HG02852 (cell line): ENCODE measurements at regions not wholly inside any gene's neighbourhood (a gene's known extent, or its start where the extent isn't known, plus 50 kb on each side); places are given as distances from the start of the nearest gene placed in this dataset.
A peak's percentile ranks its signal among the peaks of the same experiment; 100 is the strongest.
"Not testable (repeated sequence)": the region's sequence is repeated elsewhere in the genome, so short reads cannot be mapped to it uniquely, and the experiment has no call there.

Experiments
- ATAC-seq: cut with Tn5 transposase; IDR thresholded peaks from one replicate; pipeline ENCODE4 v1.9.1; 2021; ENCODE audit warnings: mild to moderate bottlenecking, moderate library complexity; ENCODE audit not compliant: unreplicated experiment

GRCh38 chr2:208607694-208608093 lies 201.1 kb downstream of the PTH2R start:
- no peak for ATAC-seq

- no peak for ATAC-seq
Measured at GRCh38 chr2:208608122-208608835, 201.7 kb downstream of the PTH2R start.

- ATAC-seq = no peak
Measured at GRCh38 chr2:208609166-208609804, 202.7 kb downstream of the PTH2R start.

DNA sequence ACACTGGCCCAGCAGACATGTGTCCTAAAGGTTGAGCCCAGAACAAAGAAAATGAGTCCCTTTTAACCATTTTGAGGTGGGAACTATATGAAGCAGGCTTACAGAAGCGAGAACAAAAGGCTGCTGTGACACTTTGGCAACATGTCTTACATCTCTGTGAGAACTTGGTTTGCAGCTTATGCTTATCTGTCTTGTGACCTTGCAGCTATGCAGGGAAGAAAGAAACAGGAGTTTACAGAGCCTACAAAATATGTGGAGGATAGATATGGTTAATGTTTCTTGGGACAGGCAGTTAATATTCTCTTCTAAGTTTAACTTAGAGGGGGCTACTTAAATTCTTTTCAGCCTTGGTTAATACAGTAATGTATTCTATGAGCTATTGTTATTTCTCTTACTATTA lies 209.1 kb downstream of the PTH2R start:
- ATAC-seq = not testable (repeated sequence)

DNA sequence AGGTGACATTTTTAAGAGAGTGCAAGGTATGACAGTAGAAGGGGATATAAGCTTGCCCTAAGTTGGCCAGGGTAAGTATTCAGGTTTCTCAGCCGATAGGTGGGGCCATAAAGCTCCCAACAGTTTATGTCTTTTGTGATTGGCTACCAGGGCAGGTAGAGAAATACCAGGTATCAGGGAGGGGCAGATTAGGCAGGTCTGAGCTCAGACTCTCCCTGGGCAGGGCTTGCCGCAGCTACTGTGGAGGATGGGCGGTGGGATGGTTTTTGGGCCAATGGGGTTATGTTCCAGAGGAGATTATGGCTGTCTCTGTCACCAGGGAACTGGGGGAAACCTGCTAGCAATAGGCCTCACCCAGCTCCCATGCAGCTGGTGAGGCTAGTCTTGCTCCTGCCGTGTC lies 211.6 kb downstream of the PTH2R start:
- no peak for ATAC-seq

- ATAC-seq = no peak
Measured at GRCh38 chr2:208619993-208620392, 213.4 kb downstream of the PTH2R start.

- ATAC-seq = no peak
Measured at GRCh38 chr2:208620487-208620978, 213.9 kb downstream of the PTH2R start.

DNA sequence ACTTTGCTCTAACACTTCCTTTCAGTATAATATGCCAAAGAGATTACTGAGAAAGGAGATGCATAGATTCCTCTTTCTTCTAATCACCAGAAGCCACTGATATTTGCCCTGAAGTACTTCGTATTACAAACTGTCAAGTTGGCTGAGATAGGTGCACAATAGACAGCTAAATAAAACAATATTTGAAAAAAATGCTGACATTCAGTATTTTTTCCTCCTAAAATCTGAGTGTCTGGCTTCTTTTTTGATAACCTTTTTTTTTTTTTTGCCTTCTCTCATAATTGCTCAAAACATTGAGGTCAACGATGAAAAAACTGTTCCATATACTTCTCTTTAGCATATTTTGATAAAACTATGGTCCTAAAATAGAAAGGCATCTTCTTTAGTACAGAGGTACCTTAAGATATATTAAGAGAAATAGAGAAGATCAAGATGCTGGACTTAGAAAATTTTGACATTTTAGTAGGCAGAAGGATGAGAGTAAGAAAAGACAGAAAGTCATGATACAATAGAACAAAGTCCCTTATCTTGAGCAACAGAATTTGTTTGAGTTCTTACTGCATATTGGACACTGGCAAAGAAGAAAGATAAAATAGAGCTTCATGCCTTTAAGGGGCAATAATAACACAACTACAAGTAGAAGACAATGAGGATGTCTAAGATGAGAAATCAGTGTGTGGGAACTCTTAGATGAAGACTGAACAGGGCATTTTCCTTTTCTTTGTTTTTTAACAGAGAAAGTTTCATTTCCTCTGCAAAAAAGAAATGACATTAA lies 220.7 kb downstream of the PTH2R start:
- no peak for ATAC-seq

GRCh38 chr2:208627916-208628315 lies 221.3 kb downstream of the PTH2R start:
- no peak for ATAC-seq

- peak; percentile 76 for ATAC-seq
Measured at GRCh38 chr2:208638059-208638458, 231.5 kb downstream of the PTH2R start.

GRCh38 chr2:208642125-208642779 lies 235.7 kb downstream of the PTH2R start:
- ATAC-seq = no peak

DNA sequence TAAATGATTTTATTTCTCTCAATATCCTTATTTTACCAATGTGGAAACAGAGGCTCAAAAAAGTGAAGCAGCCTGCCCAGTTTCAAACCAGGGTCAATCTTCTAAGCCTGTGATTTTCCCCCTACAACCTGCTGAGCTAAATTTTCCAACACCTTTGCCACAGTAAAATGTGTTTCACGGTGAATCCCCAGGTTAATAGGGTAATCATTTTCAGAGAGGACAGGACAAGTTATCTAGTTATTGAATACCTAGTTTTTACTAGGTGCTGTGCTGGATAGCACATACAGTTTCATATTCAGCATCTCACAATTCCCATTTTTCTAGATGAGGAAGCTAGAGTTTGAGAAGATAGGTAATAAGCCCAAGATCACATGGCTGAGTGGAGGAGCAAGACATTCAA lies 236.6 kb downstream of the PTH2R start:
- ATAC-seq = no peak

DNA sequence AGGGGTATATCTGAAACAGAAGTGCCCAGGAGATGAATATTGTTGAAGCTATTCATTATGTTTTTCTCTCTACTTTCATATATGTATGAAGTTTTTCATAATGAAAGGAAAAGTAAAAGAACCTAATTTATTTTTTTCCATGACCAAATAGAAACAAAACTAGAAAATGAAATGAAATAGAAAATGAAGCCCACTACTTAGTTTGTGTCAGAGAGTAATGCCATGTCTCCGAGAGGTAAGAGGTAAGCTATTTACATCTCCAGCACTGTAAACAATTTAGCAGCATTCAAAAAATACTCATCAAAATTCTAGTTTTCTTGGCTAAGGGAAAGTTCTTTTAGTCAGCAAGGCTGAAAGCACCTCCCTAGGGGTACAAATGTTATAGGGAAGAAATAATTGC lies 238.6 kb downstream of the PTH2R start:
- ATAC-seq = no peak

DNA sequence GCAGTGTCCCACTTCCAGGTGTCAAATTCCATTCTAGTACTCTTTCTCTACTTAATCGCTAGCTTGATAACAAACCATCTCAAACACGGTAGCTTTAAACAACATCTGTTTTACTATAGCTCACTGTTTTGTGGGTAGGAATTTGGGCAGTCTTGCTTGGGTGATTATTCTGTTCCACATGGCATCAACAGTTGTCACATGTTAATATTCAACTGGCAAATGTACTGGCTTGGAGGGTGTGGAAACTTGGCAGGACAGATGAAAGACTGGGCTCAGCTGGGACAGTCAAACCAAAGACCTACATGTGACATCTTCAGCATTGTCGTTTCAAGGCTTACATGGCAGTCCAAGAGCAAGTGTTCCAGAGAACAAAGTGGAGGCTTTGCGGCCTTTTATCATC lies 241.8 kb downstream of the PTH2R start:
- ATAC-seq = no peak

- no peak for ATAC-seq
Measured at GRCh38 chr2:208653383-208653782, 246.8 kb downstream of the PTH2R start.

DNA sequence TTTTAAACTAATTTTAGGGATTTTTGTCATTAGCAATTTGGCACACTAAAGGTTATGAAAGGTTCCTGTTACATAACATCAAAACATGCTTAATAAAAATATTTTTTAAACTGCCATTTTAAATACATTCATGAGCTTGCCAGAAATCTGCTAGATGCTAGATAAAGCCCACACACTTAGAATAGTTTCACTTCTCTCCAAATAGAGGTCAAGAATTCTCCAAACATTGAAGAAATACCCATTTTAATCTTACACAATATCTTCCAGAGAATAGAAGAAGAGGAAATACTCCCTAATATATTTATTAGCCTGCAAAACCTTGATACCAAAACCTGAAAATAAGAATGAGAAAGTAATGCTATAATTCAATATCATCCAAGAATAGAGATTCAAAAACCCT lies 247.5 kb downstream of the PTH2R start:
- no peak for ATAC-seq

- no peak for ATAC-seq
Measured at GRCh38 chr2:208657468-208657867, 250.9 kb downstream of the PTH2R start.

- ATAC-seq = no peak
Measured at GRCh38 chr2:208669394-208669793, 262.8 kb downstream of the PTH2R start.

GRCh38 chr2:208671284-208671683 lies 264.7 kb downstream of the PTH2R start:
- no peak for ATAC-seq

GRCh38 chr2:208671886-208672680 lies 265.5 kb downstream of the PTH2R start:
- no peak for ATAC-seq
